ENCODE measurements at regions not wholly inside any gene's neighbourhood (a gene's known extent, or its start where the extent isn't known, plus 50 kb on each side); places are given as distances from the start of the nearest gene placed in this dataset.

DNA sequence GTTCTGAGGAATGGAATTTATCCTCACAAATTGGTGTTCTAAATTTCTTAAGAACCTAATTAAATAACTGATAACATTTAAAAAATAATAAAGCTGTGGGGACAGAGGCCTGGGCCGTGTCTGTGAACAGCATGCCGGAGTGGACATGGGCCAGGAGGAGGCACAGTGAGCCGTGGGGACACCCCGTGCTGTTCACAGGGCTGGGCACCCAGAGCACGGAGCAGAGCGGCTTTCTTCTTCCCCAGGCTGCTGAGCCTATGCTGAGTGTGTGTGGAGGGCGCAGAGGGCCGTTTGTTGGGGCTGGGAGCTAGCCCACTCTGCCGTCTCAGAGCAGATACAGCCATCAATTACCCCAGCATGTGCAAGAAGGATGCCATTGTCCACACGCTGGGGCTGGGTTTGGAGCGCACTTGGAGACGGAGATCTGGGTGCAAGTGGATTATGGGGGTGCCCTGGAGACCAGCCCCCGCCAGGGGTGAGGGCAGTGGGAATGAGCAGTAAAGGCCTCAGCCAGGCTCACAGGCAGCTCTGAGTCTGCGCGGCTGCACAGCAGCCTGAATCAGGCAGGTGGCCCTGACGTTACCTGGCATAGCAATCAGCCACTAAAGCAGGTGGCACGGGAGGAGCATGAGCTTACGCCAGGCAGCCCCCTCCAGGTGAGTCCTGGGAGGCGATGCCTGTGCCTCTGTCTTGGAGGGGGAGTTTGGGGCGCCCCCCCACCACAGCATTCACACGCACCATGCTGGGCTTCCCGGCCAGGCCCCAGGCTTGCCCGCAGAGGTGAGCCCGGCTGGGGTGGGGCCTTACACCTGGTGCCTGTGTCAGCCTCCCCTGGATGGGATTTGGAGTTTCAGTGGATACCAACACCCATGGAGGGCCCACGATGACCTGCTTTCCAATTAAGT is 52.1 kb upstream of the SLC66A3 start:
- no peak for DNase-seq
- H3K4me1 Mint-ChIP-seq = no peaks in the 10 kb centered on the region
- H3K36me3 Mint-ChIP-seq (ENCODE audit: low read depth) = no peaks in the 10 kb centered on the region
- no peaks in the 10 kb centered on the region for H3K9me3 Mint-ChIP-seq
- no peak overlapping the region for H3K4me3 Mint-ChIP-seq
- no peak overlapping the region for H3K27ac Mint-ChIP-seq
- TF ChIP-seq, protein P1, sequence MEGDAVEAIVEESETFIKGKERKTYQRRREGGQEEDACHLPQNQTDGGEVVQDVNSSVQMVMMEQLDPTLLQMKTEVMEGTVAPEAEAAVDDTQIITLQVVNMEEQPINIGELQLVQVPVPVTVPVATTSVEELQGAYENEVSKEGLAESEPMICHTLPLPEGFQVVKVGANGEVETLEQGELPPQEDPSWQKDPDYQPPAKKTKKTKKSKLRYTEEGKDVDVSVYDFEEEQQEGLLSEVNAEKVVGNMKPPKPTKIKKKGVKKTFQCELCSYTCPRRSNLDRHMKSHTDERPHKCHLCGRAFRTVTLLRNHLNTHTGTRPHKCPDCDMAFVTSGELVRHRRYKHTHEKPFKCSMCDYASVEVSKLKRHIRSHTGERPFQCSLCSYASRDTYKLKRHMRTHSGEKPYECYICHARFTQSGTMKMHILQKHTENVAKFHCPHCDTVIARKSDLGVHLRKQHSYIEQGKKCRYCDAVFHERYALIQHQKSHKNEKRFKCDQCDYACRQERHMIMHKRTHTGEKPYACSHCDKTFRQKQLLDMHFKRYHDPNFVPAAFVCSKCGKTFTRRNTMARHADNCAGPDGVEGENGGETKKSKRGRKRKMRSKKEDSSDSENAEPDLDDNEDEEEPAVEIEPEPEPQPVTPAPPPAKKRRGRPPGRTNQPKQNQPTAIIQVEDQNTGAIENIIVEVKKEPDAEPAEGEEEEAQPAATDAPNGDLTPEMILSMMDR (IDR thresholded peaks at IDR 0.05) = no peak
- H3K27me3 Mint-ChIP-seq (ENCODE audit: low read depth, poor library complexity) = peaks cover 24% of the 10 kb centered on the region

DNA sequence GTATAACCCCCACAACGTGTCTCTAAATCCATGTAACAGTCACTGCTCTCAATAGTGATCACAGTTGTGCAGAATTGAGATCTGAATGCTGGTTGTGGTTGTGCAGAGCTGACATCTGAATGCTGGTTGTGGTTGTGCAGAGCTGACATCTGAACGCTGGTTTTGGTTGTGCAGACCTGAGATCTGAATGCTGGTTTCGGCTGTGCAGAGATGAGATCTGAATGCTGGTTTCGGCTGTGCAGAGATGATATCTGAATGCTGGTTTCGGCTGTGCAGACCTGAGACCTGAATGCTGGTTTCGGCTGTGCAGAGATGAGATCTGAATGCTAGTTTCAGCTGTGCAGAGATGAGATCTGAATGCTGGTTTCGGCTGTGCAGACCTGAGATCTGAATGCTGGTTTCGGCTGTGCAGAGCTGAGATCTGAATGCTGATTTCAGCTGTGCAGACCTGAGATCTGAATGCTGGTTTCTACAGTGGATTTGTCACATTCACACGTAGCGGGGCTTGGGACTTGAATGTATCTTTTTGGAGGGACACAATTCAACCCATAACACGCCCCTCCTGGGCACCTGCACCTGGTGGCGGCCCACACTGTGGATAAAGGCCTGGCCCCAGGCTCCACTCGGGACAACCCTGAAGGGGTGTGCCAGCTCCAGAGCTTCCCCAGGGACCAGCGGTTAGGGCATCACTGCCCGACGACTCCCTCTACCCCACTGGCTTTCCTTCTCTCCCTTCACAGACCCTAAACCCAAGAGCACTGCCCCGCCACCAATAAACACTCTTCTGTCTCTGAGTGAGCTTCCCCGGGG is 51.1 kb upstream of the SLC66A3 start:
- Mint-ChIP-seq H3K27ac (no peak overlapping the region), H3K27me3 (ENCODE audit: low read depth, poor library complexity) (peaks cover 25% of the 10 kb centered on the region), H3K4me3 (no peak overlapping the region), H3K4me1 (no peaks in the 10 kb centered on the region), H3K9me3 (no peaks in the 10 kb centered on the region), H3K36me3 (ENCODE audit: low read depth) (no peaks in the 10 kb centered on the region)
- DNase-seq = no peak
- TF ChIP-seq, protein P1 (IDR thresholded peaks at IDR 0.05) = no peak

DNA sequence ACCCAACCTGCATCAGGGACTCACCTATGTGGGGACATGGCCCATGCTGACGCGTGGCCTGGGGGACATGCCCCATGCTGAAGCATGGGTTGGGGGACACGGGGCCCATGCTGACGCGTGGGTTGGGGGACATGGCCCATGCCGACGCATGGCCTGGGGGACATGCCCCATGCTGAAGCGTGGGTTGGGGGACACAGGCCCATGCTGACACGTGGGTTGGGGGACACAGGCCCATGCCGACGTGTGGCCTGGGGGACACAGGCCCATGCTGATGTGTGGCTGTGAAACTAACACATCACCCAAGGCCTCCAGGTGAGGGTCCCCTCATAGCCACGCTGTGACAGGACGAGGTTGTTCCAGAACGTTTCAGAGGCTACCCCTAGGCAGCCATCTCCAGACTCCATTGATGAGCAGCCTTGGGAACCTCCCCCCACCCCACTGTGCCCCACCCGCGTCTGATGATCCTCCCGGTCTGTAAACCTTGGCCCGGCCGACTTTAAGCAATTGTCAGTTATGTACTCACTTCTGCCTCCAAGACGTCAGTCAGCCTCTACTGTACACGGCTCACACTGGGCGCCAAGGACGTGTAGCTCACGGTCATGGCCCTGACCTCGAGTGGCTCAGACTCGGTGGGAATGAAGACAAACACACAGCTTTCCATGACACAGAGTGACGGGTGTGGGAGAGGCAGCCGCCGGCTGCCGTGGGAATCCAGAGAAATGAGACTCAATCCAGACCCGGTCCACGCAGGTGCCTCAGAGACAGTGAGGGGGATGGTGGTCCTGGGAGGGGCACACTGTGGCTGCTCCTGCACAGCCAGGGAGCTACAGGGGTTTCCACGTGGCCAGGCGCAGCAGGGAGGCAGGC is 50.2 kb upstream of the SLC66A3 start:
- Mint-ChIP-seq H3K36me3 (ENCODE audit: low read depth) (no peaks in the 10 kb centered on the region), H3K4me1 (no peaks in the 10 kb centered on the region), H3K27ac (no peak overlapping the region), H3K9me3 (no peaks in the 10 kb centered on the region), H3K27me3 (ENCODE audit: low read depth, poor library complexity) (peaks cover 23% of the 10 kb centered on the region), H3K4me3 (no peak overlapping the region)
- no peak for DNase-seq
- TF ChIP-seq, protein P1 (IDR thresholded peaks at IDR 0.05) = no peak
